Psoas muscle (tissue), 7 donors: ENCODE measurements at regions not wholly inside any gene's neighbourhood (a gene's known extent, or its start where the extent isn't known, plus 50 kb on each side); places are given as distances from the start of the nearest gene placed in this dataset.

Source experiments
- ATAC-seq, 4 donors: fragments of 200-7000 bp; cut with Tn5 transposase; one replicate each; pipeline ENCODE4 v1.9.1; 2020; ENCODE audit warnings: moderate library complexity in 3 of 4, mild to moderate bottlenecking in 2 of 4
- DNase-seq, 2 donors: peaks; one replicate each; pipeline ENCODE4 v3.0.0-alpha.2; 2020
- H3K27ac ChIP-seq: fragments of 200-600 bp; one replicate; pipeline ENCODE4 v1.8.0; 2022
- H3K27me3 ChIP-seq, 3 donors: fragments of 200-600 bp in 1 of 3; one replicate each; pipeline versions ENCODE4 v1.6.1 to v1.8.0; 2013 to 2022; ENCODE audit warnings: low read length in 2 of 3, mild to moderate bottlenecking in 2 of 3, moderate library complexity in 1 of 3; ENCODE audit not compliant: insufficient read depth in 3 of 3
- H3K36me3 ChIP-seq, 2 donors: fragments of 200-600 bp in 1 of 2; one replicate each; pipeline versions ENCODE4 v1.6.1 to v1.8.0; 2013 to 2022; ENCODE audit warnings: low read depth in 1 of 2, mild to moderate bottlenecking in 1 of 2, moderate library complexity in 1 of 2; ENCODE audit not compliant: insufficient read depth in 1 of 2
- H3K4me1 ChIP-seq: fragments of 200-600 bp; one replicate; pipeline ENCODE4 v1.8.0; 2022
- H3K4me3 ChIP-seq: fragments of 200-600 bp; one replicate; pipeline ENCODE4 v1.8.0; 2022; ENCODE audit warnings: mild to moderate bottlenecking
- H3K9me3 ChIP-seq: fragments of 200-600 bp; one replicate; pipeline ENCODE4 v1.8.0; 2022
- CTCF ChIP-seq: fragments of 200-600 bp; IDR thresholded peaks from one replicate; pipeline ENCODE4 v1.8.0; 2022; ENCODE audit warnings: antibody characterized with exemption
- WGBS, 3 donors: extraction: QIAGEN DNeasy Blood & Tissue Kit; methylation state at CpG; one replicate each; pipeline versions ENCODE4 v1.1.6 to v1.1.7; 2013; 5-methylcytosine and 5-hydroxymethylcytosine counted together
- intact Hi-C, 2 donors: fragments of 100-400 bp; cut with DNase I; formaldehyde crosslinking; loops; one replicate each; pipeline versions ENCODE4 v1.11.0 to v1.14.2; 2022
- donor health status: healthy with polysubstance abuse.
- donor health status: DM: no; HTN: no; CAD: no; lungs with moderate emphysema.
- donor health status: Bipolar disorder and iron deficiency.
- donor health status: healthy.
- donor health status: DM: yes; HTN: yes; CAD: no.
- donor health status: DM: no; HTN: no; CAD: no.
- donor health status: DM: yes; HTN: yes; CAD: no.

GRCh38 chr7:25897261-25897782, 254.7 kb upstream of the NFE2L3 start:
- ATAC-seq (no peak), DNase-seq (no peak)
- WGBS, 3 donors = 72 to 81% (median 77%) methylated on average over 8 of the region's 8 CpGs
- no peak overlapping the region for H3K27ac ChIP-seq
- intact Hi-C loops = loop anchor here (10.0 kb wide), 4 partner anchors 297 to 767 kb away; partner anchors contain the start of genes CBX3 (in 1 of the 2) and HNRNPA2B1 (in 1 of the 2)
- H3K4me1 ChIP-seq = peaks cover 13% of the 10 kb centered on the region
- H3K9me3 ChIP-seq = no peaks in the 10 kb centered on the region
- H3K27me3 ChIP-seq = no peaks in the 10 kb centered on the region
- TF ChIP-seq CTCF = no peak
- H3K36me3 ChIP-seq = no peaks in the 10 kb centered on the region
- H3K4me3 ChIP-seq = no peak overlapping the region

DNA sequence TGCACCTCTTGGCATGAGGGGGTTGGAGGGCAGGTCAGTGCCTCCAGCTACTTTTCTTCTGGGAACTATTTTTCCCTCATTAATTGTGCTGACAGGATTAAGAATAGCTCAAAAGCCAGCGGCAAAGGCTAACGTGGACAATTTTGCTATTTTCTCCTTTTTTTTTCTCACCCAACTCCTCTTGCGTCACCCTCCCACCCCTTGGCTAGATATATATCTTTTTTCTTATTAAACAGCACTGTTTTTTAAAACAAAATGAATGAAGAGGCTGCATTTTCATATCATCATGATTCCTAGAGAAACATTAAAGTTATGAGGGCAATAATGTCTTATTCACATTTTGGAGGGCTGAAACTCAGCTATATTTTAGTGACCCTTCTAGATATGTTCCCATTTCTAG, 251.8 kb upstream of the NFE2L3 start:
- Histone ChIP-seq H3K27ac (no peak overlapping the region), H3K27me3 (peaks cover 0 to 3% (median 0%) of the 10 kb centered on the region in 3 donors), H3K9me3 (no peaks in the 10 kb centered on the region), H3K36me3 (no peaks in the 10 kb centered on the region), H3K4me3 (no peak overlapping the region), H3K4me1 (peaks cover 4% of the 10 kb centered on the region)
- intact Hi-C loops = no loop called here
- ATAC-seq (no peak), DNase-seq (no peak)
- no peak for TF ChIP-seq CTCF
- 85 to 93% (median 89%) methylated on average over 3 of the region's 3 CpGs for WGBS, 3 donors

DNA sequence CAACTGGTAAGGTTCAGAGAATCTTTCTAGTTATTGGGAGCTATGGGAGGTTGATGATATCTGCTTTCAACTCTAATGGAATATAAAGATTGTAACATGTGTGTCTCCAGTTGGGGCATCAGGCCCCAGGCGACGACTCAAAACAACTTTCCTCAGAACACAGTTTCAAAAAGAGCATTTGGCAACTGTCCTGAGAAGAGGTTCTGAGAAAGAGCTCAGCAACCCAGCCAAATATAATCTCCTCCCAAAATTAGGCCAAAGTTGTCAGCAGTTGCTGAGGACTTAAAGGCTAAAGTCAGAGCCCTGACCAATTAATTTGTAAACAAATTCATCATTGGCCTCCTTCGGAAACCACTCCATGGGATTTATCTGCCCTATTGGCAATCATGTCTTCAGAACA, 251.1 kb upstream of the NFE2L3 start:
- no peak for DNase-seq
- intact Hi-C loops = no loop called here
- no peak overlapping the region for H3K27ac ChIP-seq
- ATAC-seq = no peak
- no peaks in the 10 kb centered on the region for H3K36me3 ChIP-seq
- WGBS, 3 donors = 32 to 64% (median 39%) methylated on average over 3 of the region's 3 CpGs
- no peak for TF ChIP-seq CTCF
- H3K27me3 ChIP-seq = peaks cover 0 to 3% (median 0%) of the 10 kb centered on the region in 3 donors
- H3K4me1 ChIP-seq = no peaks in the 10 kb centered on the region
- no peak overlapping the region for H3K4me3 ChIP-seq
- no peaks in the 10 kb centered on the region for H3K9me3 ChIP-seq

DNA sequence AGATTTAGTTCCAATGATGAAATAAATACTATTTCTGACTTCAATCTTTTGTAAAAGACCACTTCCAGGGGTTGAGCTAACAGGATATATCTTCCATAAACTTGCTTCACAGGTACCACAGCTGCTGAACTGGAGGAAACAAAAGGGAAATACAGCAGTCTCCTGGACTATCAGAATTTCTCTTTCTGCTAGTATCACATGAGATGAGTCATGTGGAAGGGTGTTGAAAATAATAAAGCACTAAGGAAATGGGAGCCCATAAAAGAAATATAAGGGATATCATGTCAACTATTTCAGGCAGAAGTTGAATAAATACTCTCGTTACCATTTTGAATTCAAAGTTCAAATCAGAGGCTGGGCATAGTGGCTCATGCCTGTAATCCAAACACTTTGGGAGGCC, 250.3 kb upstream of the NFE2L3 start:
- peaks cover 0 to 3% (median 0%) of the 10 kb centered on the region in 3 donors for H3K27me3 ChIP-seq
- H3K4me3 ChIP-seq = no peak overlapping the region
- TF ChIP-seq CTCF = no peak
- intact Hi-C loops = no loop called here
- H3K4me1 ChIP-seq = no peaks in the 10 kb centered on the region
- ATAC-seq (no peak), DNase-seq (no peak)
- H3K27ac ChIP-seq = no peak overlapping the region
- no peaks in the 10 kb centered on the region for H3K9me3 ChIP-seq
- H3K36me3 ChIP-seq = no peaks in the 10 kb centered on the region
- WGBS, 3 donors = 88 to 96% (median 90%) methylated on average over 1 of the region's 1 CpG

GRCh38 chr7:25906003-25906402, 246.0 kb upstream of the NFE2L3 start:
- ATAC-seq = no peak
- WGBS, 3 donors = 64 to 75% (median 67%) methylated on average over 3 of the region's 3 CpGs
- Histone ChIP-seq H3K4me3 (no peak overlapping the region), H3K4me1 (no peaks in the 10 kb centered on the region), H3K27me3 (peaks cover 0 to 3% (median 0%) of the 10 kb centered on the region in 3 donors), H3K9me3 (no peaks in the 10 kb centered on the region), H3K36me3 (no peaks in the 10 kb centered on the region), H3K27ac (no peak overlapping the region)
- no peak for DNase-seq
- intact Hi-C loops = no loop called here
- no peak for TF ChIP-seq CTCF
